ENCODE measurements at regions not wholly inside any gene's neighbourhood (a gene's known extent, or its start where the extent isn't known, plus 50 kb on each side); places are given as distances from the start of the nearest gene placed in this dataset.

GRCh38 chr11:34806875-34807274, 109.3 kb downstream of the APIP start:
- TF ChIP-seq POLR2AphosphoS5 (IDR thresholded peaks at IDR 0.05; ENCODE audit: low read depth, low read length) (no peak), POLR2A (IDR thresholded peaks at IDR 0.05; ENCODE audit: control extremely low read depth in 1 of 2, low read depth in 2 of 2, low read length in 2 of 2) (no peak), CTCF (IDR thresholded peaks at IDR 0.05; ENCODE audit: control extremely low read depth in 1 of 3, insufficient read depth in 1 of 3, low read depth in 1 of 3, low read length in 3 of 3) (no peak), NRF1 (IDR thresholded peaks at IDR 0.05; ENCODE audit: low read depth, low read length) (no peak), PHF8 (conservative IDR thresholded peaks at IDR 0.05; ENCODE audit: low read depth, low read length) (no peak), RFX5 (IDR thresholded peaks at IDR 0.05; ENCODE audit: borderline replicate concordance, low read depth, low read length) (no peak)

All from H1 (cell line).